GM18517 (cell line): ENCODE measurements at regions not wholly inside any gene's neighbourhood (a gene's known extent, or its start where the extent isn't known, plus 50 kb on each side); places are given as distances from the start of the nearest gene placed in this dataset.

Experiments used
- ATAC-seq: cut with Tn5 transposase; IDR thresholded peaks from one replicate; pipeline ENCODE4 v1.9.1; 2021; ENCODE audit warnings: mild to moderate bottlenecking, moderate library complexity; ENCODE audit not compliant: unreplicated experiment

DNA sequence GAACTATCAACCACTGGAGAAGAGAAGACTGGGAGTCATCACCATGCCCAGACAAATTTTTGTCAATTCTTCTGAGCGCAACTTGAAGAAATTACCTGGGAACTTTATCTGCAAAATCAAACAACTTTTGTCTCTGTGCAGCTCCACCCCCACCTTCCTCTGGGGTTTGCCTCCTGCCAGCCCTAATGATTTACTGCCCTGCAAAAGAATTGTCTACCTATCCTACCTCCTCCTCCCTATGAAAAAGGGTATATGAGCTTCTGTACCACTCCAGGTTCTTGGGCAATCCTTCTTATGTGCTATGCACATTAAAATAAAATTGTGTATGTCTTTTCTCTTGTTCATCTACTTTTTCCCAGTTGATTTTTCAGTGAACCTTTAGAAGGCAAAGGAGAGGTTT, 191.9 kb downstream of the URB2 start:
- no peak for ATAC-seq

DNA sequence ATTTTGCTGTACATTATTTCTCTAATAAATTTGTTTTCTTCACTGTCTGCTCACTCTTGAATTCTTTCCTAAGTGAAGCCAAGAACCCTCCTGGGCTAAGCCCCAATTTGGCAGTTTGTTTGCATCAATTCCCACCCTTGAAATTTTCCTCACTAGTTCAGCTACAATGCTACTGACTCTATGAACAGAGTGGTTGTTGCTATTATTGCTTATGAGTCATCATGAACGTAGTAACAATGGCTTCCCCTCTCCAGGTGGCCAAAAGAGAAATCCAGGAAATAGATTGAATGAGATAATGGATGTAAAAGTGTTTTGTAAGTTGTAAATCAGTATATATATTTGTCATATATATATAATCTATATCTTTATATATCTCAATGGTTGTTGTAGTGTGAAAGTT, 193.0 kb downstream of the URB2 start:
- no peak for ATAC-seq

DNA sequence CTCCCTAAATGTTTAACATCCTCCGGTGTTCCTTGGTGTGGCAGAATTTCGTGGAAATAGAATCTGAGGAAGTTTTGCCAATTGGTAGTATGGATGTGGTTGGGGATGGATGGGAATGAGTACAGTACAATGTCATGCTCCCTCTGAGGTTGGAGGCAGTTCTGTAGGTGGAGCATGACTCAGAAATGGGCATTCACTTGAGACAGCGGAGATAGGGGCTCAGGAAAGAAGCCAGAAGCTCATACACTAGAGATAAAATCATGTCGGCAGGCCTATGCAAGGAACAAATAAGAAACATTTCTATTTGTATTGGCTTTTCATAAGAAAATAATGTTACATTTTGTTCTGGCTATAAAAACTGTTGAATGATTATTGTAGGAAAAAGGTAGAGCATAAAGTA, 196.0 kb downstream of the URB2 start:
- no peak for ATAC-seq

DNA sequence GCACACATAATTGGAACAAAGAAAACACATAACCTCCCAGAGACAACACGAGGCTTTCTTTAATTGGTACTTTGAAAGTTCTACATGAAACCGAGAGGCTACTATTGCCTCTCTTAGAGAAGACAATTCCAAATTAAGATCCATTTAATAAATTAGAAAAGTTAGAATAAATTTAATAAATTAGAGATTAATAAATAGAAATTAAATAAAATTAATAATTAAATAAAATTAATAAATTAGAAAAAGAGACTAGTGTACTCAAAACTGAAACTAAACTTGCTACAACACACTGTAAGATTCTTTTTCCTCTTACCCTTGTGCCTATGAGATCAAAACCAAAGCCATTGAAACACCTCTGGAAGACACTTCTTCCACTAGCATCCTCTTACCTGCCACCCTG, 199.0 kb downstream of the URB2 start:
- ATAC-seq, result no peak

DNA sequence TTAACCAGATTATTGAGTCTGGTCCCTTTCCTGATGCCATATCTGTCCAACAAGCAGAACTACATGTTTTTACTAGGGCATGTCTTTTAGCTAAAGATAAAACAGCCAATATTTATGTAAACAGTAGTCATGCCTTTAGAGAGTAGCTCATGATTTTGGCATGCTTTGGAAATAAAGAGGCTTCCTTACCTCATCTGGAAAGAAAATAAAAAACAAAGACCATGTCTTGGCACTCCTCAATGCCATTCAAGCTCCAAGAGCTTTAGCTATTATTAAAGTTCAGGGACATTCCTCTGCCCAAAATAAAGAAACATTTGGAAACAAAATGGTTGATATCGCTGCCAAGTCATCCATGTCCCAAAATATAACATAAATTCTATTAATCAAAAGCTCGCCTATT, 202.4 kb downstream of the URB2 start:
- ATAC-seq, result no peak

DNA sequence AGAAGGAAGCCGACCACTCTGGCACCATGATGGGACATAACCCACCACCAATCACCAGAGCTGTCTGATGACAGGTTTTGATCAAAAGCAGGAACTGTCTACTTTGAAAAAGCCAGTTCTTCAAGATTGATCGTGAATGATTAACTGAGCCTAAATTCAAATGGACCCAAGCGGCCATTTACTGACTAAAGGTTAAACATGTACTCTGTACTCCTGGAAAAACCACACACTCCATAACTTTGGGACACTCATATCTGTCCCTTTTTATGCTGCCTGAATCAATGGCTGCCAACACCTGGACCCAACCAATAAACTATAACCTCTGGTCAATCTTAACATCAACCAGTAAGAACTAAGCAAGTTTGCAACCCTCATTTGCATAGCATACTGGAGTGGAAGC, 206.6 kb downstream of the URB2 start:
- no peak for ATAC-seq

DNA sequence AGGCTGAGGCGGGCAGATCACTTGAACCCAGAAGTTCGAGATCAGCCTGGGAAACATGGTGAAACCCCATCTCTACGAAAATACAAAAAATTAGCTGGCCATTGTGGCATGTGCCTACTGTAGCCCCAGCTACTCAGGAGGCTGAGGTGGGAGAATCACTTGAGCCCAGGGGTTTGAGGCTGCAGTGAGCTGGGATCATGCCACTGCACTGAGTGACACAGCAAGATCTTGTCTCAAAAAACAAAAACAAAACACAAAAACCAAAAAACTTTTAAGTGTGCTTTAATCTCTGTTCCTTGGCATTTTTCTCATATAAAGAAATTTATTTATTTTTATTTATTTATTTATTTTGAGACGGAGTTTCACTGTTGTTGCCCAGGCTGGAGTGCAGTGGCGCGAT, 208.2 kb downstream of the URB2 start:
- no peak for ATAC-seq

DNA sequence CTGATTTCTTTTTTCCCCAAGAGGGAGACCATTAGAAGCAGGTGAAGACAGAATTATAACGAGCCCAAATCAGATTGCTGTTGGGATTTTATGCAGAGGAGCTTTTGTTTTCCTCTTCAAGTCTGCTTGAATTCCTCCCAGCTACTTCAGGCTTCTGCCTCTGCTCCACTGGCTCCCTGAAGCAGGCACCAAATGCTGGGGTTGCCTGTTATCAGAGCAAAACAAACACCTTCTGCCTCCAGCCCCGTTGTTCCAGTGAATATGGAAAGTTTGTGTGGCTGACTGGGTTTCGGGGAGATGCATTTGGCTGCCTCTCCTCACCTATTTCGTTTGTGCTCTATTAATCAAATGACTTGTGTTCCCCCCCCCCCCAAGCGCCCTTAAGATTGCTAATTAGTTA, 209.2 kb downstream of the URB2 start:
- no peak for ATAC-seq

DNA sequence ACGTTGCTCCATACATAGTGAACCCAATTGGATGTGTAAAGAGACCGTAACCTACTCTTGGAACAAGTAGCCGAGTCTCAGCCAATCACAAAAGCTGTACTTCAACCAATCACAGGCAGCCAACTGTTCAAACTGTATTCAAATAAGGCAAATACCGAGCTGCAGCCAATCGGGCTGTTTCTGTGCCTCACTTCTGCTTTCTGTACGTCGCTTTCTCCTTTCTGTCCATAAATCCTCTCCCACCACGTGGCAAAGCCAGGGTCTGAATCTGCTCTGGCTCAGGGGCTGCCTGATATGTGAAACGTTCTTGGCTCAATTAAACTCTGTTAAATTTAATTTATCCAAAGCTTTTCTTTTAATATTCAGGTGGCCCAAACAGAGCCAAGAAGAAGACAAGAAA, 210.3 kb downstream of the URB2 start:
- ATAC-seq, result no peak

DNA sequence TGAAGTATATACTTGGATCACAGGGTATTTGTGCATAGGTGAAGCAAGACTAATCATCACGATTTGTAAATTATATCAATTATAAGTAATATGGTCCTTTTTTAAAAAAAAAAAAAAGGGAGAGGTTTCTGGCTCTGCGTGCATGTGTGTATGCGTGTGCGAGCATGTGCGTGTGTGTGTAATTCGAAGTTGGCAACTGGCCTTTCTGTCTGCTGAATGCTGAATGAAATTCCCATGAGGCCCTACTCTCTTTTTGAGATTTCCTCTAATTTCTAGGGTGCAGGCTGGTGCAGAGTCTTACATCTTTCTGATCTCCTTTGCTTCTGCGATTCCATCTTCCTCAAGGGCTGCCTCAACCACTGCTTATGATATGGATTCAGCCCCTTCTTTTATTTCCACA, 212.2 kb downstream of the URB2 start:
- no peak for ATAC-seq

DNA sequence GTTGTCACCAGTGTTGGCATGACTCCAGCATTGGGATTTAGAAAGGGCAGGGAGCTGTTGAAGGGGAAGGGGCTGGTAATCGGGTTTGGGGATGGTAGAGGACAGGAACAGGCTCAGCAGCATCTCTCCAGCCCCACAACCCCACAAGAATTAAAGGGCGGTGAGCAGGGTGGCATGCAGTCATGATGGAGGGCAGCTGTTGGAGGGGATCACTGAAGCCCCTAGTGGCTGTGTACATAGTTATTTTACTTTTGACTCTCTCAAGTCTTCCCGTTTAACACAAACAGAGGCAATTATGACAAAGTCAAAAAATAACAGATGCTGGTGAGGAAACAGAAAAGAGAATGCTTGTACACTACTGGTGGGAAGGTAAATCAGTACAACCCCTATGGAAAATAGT, 213.8 kb downstream of the URB2 start:
- no peak for ATAC-seq

DNA sequence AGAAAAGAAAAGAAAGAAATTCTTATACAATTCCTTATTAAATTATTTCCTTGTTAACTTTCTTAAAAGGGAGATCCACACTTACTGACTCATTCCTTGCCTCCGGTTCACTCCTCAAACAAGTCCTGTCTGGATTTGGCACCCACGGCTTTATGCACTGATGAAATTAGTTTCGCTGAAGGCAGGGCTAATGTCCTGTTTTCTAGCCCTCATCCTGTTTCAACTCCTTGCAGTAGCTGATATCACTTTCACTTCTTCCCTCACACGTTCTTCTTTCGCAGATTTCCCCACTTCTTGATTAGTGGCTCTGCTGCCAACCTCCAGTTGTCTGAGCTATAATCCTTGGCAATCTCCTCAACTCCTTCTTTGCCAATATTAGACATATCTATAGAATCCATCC, 215.2 kb downstream of the URB2 start:
- no peak for ATAC-seq

DNA sequence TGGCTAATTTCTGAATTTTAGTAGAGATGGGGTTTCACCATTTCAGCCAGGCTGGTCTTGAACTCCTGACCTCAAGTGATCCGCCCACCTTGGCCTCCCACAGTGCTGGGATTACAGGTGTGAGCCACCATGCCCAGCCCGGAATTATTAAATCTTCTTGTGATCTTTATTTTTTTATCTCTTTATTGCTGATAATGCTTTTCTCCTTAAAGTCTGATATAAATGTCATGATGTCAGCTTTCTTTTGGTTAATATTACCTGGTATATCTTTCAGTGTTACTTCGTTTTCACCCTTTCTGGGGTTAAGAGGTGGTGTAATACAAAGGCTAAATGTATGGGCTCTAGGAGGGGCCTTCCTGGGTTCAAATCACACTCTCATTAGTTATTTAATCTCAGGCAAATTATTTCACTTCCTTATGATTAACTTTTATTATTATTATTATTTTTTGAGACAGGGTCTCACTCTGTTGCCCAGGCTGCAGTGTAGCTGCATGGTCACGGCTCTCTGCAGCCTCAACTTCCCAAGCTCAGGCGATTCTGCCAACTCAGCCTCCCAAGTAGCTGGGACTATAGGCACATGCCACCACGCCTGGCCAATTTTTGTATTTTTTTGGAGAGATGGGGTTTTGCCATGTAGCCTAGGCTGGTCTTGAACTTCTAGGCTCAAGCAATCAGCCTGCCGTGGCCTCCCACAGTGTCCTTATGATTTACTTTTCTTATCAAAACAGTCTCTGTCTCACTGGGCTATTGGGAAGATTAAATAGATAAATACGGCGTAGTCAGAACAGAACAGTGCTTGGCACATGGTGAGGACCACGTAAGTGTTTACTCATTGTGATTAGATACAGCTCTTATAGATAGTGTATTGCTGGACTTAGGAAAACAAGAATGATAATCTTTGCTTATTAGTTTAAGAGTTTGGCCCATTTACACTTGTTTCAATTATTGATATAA, 216.5 kb downstream of the URB2 start:
- ATAC-seq, result no peak

DNA sequence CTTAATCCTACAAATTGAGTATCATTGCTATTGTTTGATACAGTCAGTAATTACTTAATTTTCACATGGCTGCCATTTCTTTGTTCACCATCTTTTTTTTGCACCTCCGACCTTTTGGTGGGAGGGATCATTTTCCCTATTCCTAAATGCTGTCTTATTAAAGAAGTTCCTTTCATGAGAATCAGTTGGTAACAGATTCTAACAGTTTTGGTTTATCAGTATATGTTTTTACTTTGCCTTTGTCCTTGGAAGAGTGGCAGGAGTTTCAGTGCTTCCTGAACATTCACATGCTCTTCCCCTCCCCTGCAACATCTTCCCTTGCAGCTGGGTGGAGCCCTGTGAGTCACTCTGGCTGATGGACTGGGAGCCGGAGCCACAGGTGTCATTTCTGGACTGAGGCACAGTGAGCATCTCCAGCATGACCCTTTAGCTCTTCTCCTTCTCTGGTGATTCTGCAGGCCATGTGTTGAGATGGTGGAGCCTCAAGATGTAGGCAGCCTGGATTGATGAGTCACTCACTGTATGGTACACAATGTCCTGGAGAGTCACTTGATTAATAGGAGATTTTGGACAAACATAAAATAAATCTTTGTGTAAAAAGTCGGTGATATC, 217.7 kb downstream of the URB2 start:
- no peak for ATAC-seq

DNA sequence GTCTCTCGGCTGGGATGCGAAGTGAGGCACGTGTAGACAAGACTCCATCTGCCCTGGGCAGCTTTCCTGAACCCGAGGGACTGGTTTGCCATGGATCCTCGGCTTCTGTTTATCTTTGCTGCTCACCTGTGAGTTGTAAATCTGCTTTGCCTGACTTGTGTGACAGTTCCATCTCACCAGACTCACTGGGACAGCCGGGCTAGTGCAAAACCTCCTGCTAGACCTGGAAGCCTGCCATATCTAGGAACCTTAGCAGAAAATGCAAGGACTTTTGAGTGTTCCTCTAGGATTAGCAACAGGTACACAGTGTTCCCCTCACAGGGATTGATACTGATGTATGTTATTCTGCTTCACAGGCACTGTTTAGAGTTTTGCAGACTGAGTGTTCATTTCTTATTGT, 218.6 kb downstream of the URB2 start:
- no peak for ATAC-seq

DNA sequence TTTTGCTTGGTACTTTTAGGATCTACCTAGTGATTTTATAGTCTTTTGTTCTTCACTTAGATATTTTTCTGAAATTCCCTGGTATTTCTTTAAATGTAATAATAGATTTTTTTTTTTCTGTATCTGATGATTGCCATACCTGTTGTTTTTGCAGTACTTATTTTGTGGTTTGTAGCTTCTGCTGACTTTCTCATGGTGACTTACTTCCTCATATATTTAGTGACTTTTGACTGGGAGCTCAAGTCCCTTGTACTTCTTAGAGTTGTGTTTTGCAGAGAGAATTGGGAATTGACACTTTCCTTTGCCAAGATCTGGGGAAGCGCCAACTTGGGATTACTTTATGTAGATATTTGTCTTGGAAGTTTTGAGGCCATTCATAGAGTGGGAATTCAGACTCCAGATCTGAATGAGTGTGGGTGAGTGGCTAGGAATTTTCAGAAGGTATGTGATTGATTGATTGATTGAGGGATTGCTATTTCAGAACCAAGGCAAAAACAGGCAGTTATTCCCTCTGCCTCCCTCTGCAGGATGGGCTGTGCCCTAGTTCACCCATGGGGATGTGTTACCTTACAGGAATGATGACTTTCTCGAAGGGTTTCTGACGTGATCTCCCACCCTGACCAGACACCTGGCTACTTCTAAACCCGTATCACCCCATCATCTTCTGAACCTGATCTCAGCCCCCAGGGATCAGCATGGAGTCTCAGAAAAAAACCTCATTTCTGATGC, 219.5 kb downstream of the URB2 start:
- ATAC-seq, result no peak

DNA sequence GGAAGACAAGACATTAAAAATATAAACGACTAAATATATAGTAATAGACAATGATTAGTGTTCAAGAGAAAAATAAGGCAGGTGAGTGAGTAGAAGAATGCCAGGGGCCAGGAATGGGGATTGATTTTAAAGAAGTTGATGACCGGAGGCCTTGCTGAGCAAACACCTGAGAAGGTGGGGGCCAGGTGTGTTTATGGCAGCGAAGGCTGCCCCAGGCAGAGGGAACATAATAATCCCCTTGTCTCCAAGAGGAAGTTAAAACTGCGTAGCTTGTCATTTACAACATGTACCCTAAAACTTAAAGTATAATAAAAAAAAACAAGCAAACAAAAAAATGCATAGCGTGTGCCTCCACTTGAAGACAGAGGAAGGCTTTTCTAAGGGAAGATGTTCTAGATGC, 220.3 kb downstream of the URB2 start:
- ATAC-seq, result no peak

DNA sequence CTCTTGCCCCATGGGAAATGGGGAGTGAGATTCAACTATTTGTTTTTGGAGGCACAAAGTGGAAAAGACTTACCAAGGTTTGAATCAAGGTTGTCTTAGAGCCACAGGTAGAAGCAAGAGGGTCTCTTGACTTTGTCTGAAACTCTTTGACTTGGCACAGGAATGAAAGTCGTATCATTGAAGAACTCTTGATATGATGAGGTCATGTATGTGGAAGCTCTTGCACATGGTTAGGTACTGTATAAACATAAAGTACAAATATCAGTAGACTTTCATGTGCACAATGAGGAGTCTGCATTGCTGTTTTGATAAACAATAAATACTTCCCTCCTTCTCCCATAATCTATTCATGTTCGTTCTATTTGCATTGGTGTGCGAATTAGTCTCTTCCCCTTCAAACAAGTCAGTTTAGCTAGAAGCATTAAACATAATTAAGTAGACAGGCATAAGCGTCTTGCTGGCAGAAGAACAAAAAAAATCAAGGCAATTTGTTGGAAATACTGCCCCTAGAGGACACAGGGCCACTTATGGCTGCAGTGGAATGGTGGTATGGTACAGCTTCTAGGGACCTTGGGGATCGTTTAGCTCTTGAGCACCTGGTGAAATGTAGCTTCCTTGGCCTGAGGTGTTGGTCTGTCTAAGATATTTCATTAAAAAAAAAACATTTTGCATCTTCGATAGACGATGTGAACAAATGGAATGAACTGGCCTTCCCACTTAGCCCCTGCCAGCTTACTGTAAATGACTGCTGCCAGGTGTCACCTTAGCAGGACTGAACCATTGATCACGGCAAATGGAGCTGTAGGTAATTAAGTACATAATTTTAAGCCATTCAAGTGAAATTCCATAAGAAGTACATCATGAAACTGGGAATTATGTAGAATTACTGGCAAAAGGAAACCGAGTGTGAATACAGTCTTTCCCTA, 218.0 kb upstream of the GALNT2 start:
- no peak for ATAC-seq

DNA sequence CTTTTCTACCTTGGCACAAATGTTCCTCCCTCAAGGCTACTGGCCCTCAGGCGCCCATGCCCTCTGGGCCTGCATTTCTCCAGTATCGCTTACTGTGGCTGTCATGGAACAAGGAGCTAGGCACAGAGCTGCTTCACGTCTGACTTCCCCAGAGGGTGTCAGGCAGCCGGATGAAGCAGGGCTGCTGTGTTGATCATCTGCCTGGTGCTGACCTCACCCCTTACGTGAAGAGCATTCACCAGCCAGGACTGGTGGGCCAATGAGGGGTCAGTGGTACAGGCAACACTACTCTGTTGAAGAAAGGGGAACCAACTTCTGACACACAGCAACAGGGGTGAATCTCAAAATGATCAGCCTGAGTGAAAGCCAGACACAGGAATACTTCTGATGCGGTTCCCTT, 215.5 kb upstream of the GALNT2 start:
- ATAC-seq, result no peak

DNA sequence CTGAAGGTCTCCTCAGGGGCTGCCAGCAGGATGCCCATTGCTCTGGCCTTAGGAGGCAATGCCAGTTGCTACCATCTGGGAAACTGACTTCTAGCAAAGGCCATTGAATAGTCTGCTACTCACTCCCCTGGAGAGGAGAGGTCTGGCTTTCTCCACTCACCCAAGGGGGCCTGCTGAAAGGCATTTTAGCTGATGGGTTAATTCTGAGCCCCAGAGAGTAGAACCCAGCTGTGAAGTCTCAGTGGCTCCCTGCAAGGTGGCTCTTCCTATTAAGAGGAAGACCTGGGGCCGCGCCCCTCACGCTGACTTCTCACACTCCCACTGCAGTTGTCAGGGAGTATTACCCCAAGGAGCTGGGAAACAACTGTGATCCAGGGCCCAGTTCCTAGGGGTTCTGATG, 213.3 kb upstream of the GALNT2 start:
- no peak for ATAC-seq

DNA sequence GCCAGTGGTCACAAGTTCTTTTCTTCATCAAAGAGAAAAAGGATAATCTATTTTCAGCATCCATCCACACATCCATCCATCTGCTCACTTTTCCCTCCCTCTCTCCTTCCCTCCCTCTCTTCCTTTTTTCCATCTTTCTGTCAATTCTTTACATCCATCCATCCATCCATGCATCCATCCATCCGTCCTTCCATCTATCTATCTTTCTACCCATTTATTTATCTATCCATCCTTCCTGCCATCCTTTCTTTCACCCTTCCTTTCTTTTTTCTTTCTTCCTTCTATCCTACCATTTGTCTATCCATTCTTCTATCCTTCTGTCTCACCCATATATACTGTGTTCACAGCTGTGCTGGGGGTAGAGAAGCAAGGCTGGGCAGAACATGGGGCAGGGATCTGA, 212.4 kb upstream of the GALNT2 start:
- no peak for ATAC-seq
